ENCODE measurements at regions not wholly inside any gene's neighbourhood (a gene's known extent, or its start where the extent isn't known, plus 50 kb on each side); places are given as distances from the start of the nearest gene placed in this dataset.
A peak's percentile ranks its signal among the peaks of the same experiment; 100 is the strongest.

DNA sequence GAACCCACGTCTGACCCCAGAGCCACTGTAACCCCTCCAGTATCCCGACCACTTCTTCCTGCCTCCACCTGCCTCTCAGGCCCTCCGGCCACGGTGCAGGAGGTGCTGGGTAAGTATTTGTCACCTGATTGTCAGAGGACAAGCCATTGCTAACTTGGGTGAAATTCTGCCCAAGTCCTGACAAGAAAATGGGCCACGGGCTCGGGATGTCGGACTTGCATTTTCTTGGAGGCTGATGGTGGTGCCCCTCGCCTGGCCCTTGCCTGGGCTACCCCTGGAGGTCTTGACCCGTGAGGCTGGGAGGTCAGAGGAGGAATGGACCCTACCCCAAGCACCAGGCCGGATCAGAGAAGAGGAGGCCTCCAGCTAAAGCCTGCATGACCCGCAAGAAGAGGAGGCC is 149.7 kb upstream of the COL5A1 start:
- H3K36me3 Mint-ChIP-seq = no peaks in the 10 kb centered on the region
- DNase-seq (ENCODE audit: low spot score in 2 of 2, unreplicated experiment in 2 of 2) = no peak
- TF ChIP-seq, protein P1, sequence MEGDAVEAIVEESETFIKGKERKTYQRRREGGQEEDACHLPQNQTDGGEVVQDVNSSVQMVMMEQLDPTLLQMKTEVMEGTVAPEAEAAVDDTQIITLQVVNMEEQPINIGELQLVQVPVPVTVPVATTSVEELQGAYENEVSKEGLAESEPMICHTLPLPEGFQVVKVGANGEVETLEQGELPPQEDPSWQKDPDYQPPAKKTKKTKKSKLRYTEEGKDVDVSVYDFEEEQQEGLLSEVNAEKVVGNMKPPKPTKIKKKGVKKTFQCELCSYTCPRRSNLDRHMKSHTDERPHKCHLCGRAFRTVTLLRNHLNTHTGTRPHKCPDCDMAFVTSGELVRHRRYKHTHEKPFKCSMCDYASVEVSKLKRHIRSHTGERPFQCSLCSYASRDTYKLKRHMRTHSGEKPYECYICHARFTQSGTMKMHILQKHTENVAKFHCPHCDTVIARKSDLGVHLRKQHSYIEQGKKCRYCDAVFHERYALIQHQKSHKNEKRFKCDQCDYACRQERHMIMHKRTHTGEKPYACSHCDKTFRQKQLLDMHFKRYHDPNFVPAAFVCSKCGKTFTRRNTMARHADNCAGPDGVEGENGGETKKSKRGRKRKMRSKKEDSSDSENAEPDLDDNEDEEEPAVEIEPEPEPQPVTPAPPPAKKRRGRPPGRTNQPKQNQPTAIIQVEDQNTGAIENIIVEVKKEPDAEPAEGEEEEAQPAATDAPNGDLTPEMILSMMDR (IDR thresholded peaks at IDR 0.05; ENCODE audit: unreplicated experiment) = no peak
- peak overlapping the region; percentile 94 for H3K27ac Mint-ChIP-seq
- H3K9me3 Mint-ChIP-seq = no peaks in the 10 kb centered on the region
- peaks cover 23% of the 10 kb centered on the region for H3K4me1 Mint-ChIP-seq
- peaks cover 7% of the 10 kb centered on the region for H3K27me3 Mint-ChIP-seq (ENCODE audit: low read depth)
- H3K4me3 Mint-ChIP-seq = no peak overlapping the region

DNA sequence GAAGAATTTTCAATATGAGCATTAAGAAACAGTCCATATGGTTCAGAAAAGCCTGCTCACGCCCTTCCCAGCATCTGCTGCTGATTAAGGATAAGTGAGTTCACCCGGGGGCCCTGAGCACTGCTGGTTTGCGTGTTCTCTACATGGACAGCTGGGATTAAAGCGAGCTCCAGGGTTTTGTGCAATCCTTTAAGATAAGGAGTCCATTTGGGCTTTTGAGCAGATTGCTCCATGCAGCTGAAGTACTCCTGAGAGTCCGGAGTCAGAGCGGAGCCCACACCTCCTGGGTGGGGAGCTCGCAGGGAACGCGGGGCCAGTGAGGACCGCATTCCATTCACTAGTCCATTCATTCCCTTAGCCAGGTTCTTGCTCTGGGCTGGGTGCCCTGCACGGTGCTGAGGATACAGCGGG is 149.3 kb upstream of the COL5A1 start:
- no peaks in the 10 kb centered on the region for H3K9me3 Mint-ChIP-seq
- H3K4me1 Mint-ChIP-seq = peaks cover 24% of the 10 kb centered on the region
- H3K27me3 Mint-ChIP-seq (ENCODE audit: low read depth) = peaks cover 7% of the 10 kb centered on the region
- peak overlapping the region; percentile 94 for H3K27ac Mint-ChIP-seq
- DNase-seq (ENCODE audit: low spot score in 2 of 2, unreplicated experiment in 2 of 2) = peak in 1 of 2 experiments; percentile 56
- TF ChIP-seq, protein P1 (IDR thresholded peaks at IDR 0.05; ENCODE audit: unreplicated experiment) = no peak
- no peak overlapping the region for H3K4me3 Mint-ChIP-seq
- no peaks in the 10 kb centered on the region for H3K36me3 Mint-ChIP-seq

- Mint-ChIP-seq H3K4me3 (no peak overlapping the region), H3K27me3 (ENCODE audit: low read depth) (peaks cover 7% of the 10 kb centered on the region), H3K36me3 (no peaks in the 10 kb centered on the region), H3K9me3 (no peaks in the 10 kb centered on the region), H3K4me1 (peaks cover 30% of the 10 kb centered on the region), H3K27ac (peak overlapping the region; percentile 94)
- DNase-seq (ENCODE audit: low spot score in 2 of 2, unreplicated experiment in 2 of 2) = no peak
- TF ChIP-seq, protein P1 (IDR thresholded peaks at IDR 0.05; ENCODE audit: unreplicated experiment) = no peak
Measured at GRCh38 chr9:134492721-134493460, 148.7 kb upstream of the COL5A1 start.

GRCh38 chr9:134493461-134494272 is 147.9 kb upstream of the COL5A1 start:
- TF ChIP-seq, protein P1 (IDR thresholded peaks at IDR 0.05; ENCODE audit: unreplicated experiment) = no peak
- Mint-ChIP-seq H3K36me3 (no peaks in the 10 kb centered on the region), H3K9me3 (no peaks in the 10 kb centered on the region), H3K27ac (peak overlapping the region; percentile 21), H3K4me3 (no peak overlapping the region), H3K4me1 (peaks cover 30% of the 10 kb centered on the region), H3K27me3 (ENCODE audit: low read depth) (peaks cover 7% of the 10 kb centered on the region)
- no peak for DNase-seq (ENCODE audit: low spot score in 2 of 2, unreplicated experiment in 2 of 2)

DNA sequence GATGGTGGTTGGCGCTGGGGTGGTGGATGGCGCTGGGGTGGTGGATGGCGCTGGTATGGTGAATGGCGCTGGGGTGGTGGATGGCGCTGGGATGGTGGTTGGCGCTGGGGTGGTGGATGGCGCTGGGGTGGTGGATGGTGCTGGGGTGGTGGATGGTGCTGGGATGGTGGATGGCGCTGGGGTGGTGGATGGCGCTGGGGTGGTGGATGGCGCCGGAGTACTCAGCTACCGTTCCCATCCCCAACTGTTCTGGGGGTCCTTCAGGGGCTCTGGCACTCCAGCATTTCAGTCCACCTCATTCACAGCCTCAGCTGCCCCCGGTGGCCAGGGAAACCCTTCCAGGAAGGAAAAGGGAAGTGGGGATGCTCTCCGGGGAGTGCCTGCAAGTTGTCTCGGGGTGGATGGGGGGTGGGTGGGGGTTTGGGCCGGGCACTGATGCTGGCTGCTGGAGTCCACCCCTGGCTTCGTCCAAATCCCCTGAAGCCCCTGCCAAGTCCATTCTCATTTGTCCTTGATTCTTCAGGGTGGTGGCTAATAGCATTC is 147.3 kb upstream of the COL5A1 start:
- no peaks in the 10 kb centered on the region for H3K36me3 Mint-ChIP-seq
- H3K9me3 Mint-ChIP-seq = no peaks in the 10 kb centered on the region
- peaks cover 5% of the 10 kb centered on the region for H3K27me3 Mint-ChIP-seq (ENCODE audit: low read depth)
- DNase-seq (ENCODE audit: low spot score in 2 of 2, unreplicated experiment in 2 of 2) = no peak
- H3K4me3 Mint-ChIP-seq = no peak overlapping the region
- H3K4me1 Mint-ChIP-seq = peaks cover 28% of the 10 kb centered on the region
- no peak overlapping the region for H3K27ac Mint-ChIP-seq
- TF ChIP-seq, protein P1 (IDR thresholded peaks at IDR 0.05; ENCODE audit: unreplicated experiment) = no peak

Measured in mesothelial cell of epicardium (in vitro differentiated cells).